ENCODE measurements at regions not wholly inside any gene's neighbourhood (a gene's known extent, or its start where the extent isn't known, plus 50 kb on each side); places are given as distances from the start of the nearest gene placed in this dataset.

- Histone ChIP-seq H3K9me3 (ENCODE audit: control insufficient read depth in 2 of 2, insufficient read depth in 1 of 2, low read depth in 1 of 2, low read length in 1 of 2) (no peaks in the 10 kb centered on the region), H3K4me3 (ENCODE audit: low read depth in 1 of 3, low read length in 3 of 3) (no peak overlapping the region), H3K27ac (ENCODE audit: low read depth in 1 of 3, low read length in 2 of 3) (no peak overlapping the region), H3K36me3 (ENCODE audit: control insufficient read depth in 3 of 3, insufficient read depth in 2 of 3, low read depth in 1 of 3, low read length in 3 of 3) (no peaks in the 10 kb centered on the region), H3K4me1 (ENCODE audit: control insufficient read depth in 3 of 3, insufficient read depth in 2 of 3, low read depth in 1 of 3, low read length in 2 of 3) (no peaks in the 10 kb centered on the region), H3K27me3 (ENCODE audit: control insufficient read depth in 3 of 3, insufficient read depth in 3 of 3, low read length in 3 of 3) (no peaks in the 10 kb centered on the region)
- DNase-seq: no peak
- FAIRE-seq: no peak
- 79 to 80% (median 80%) methylated on average over 7 of the region's 7 CpGs for WGBS, 3 donors
These were observed 174.7 kb downstream of the MN1 start for GRCh38 chr22:27626675-27627443.

DNA sequence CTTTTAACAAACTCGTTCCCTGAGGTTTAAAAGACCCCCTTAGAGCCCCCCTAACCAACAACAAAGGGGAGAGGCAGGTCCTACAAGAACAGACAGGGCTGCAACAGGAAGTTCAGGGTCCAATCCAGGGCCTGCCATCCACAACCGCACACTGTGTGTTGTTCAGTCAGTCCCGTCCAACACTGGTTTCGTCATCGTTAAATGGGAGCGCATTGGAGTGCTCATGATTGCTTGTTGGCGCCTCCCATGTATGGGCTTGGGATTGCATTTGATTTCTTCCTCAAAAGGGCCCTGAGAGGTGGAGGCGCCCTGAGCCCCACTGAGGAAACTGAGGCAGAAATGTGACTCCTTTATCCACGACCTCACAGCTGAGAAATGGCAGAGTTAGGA lies 174.1 kb downstream of the MN1 start:
- no peak for FAIRE-seq
- 85 to 87% (median 85%) methylated on average over 9 of the region's 9 CpGs for WGBS, 3 donors

DNA sequence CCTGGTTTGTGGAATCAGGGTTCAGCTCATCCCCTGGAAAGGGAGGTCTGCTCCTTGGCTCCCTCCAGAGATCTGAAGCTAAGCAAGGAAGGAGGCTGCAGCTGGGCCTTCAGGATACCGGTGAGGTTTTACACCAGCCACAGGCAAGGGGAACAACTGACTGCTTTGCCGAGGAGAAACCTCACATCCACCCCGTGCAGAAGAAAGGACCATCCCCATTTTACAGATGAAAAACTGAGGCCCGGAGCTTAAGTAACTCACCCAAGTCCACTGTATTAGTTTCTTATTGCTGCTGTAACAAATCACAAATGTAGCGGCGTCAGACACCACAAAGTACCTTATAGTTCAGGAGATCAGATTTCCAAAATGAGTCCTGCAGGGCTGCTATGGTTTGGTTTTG lies 173.7 kb downstream of the MN1 start:
- H3K4me1 ChIP-seq (ENCODE audit: control insufficient read depth in 3 of 3, insufficient read depth in 2 of 3, low read depth in 1 of 3, low read length in 2 of 3): peaks cover 0 to 7% (median 0%) of the 10 kb centered on the region in 3 donors
- H3K27ac ChIP-seq (ENCODE audit: low read depth in 1 of 3, low read length in 2 of 3): no peak overlapping the region
- no peak for FAIRE-seq
- H3K4me3 ChIP-seq (ENCODE audit: low read depth in 1 of 3, low read length in 3 of 3): no peak overlapping the region
- H3K9me3 ChIP-seq (ENCODE audit: control insufficient read depth in 2 of 2, insufficient read depth in 1 of 2, low read depth in 1 of 2, low read length in 1 of 2): no peaks in the 10 kb centered on the region
- DNase-seq: no peak
- 77 to 87% (median 83%) methylated on average over 6 of the region's 6 CpGs for WGBS, 3 donors
- H3K36me3 ChIP-seq (ENCODE audit: control insufficient read depth in 3 of 3, insufficient read depth in 2 of 3, low read depth in 1 of 3, low read length in 3 of 3): no peaks in the 10 kb centered on the region
- H3K27me3 ChIP-seq (ENCODE audit: control insufficient read depth in 3 of 3, insufficient read depth in 3 of 3, low read length in 3 of 3): no peaks in the 10 kb centered on the region

More for the DNA sequence above, 174.1 kb downstream of the MN1 start:
- Histone ChIP-seq H3K4me1 (ENCODE audit: control insufficient read depth in 3 of 3, insufficient read depth in 2 of 3, low read depth in 1 of 3, low read length in 2 of 3) (peaks cover 0 to 2% (median 0%) of the 10 kb centered on the region in 3 donors), H3K27me3 (ENCODE audit: control insufficient read depth in 3 of 3, insufficient read depth in 3 of 3, low read length in 3 of 3) (no peaks in the 10 kb centered on the region), H3K36me3 (ENCODE audit: control insufficient read depth in 3 of 3, insufficient read depth in 2 of 3, low read depth in 1 of 3, low read length in 3 of 3) (no peaks in the 10 kb centered on the region), H3K9me3 (ENCODE audit: control insufficient read depth in 2 of 2, insufficient read depth in 1 of 2, low read depth in 1 of 2, low read length in 1 of 2) (no peaks in the 10 kb centered on the region), H3K27ac (ENCODE audit: low read depth in 1 of 3, low read length in 2 of 3) (no peak overlapping the region), H3K4me3 (ENCODE audit: low read depth in 1 of 3, low read length in 3 of 3) (no peak overlapping the region)
- no peak for DNase-seq

DNA sequence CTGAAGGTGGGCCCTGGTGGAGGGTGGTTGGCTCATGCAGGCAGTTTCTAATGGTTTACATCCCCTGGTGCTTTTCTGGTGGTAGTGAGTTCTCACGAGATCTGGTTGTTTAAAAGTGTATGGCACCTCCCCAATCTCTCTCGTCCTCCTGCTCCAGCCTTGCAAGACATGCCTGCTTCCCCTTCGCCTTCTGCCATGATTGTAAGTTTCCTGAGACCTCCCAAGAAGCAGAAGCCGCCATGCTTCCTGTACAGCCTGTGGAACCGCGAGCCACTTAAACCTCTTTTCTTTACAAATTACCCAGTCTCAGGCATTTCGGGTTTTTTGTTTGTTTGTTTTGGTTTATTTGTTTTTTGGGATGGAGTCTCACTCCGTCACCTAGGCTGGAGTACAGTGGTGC lies 173.2 kb downstream of the MN1 start:
- FAIRE-seq (no peak), DNase-seq (no peak)
- WGBS, 3 donors: 77 to 88% (median 82%) methylated on average over 8 of the region's 8 CpGs
- Histone ChIP-seq H3K4me1 (ENCODE audit: control insufficient read depth in 3 of 3, insufficient read depth in 2 of 3, low read depth in 1 of 3, low read length in 2 of 3) (peaks cover 0 to 11% (median 0%) of the 10 kb centered on the region in 3 donors), H3K27me3 (ENCODE audit: control insufficient read depth in 3 of 3, insufficient read depth in 3 of 3, low read length in 3 of 3) (no peaks in the 10 kb centered on the region), H3K4me3 (ENCODE audit: low read depth in 1 of 3, low read length in 3 of 3) (no peak overlapping the region), H3K27ac (ENCODE audit: low read depth in 1 of 3, low read length in 2 of 3) (no peak overlapping the region), H3K9me3 (ENCODE audit: control insufficient read depth in 2 of 2, insufficient read depth in 1 of 2, low read depth in 1 of 2, low read length in 1 of 2) (no peaks in the 10 kb centered on the region), H3K36me3 (ENCODE audit: control insufficient read depth in 3 of 3, insufficient read depth in 2 of 3, low read depth in 1 of 3, low read length in 3 of 3) (no peaks in the 10 kb centered on the region)

- FAIRE-seq (no peak), DNase-seq (peak; percentile 20 to 53)
- no peak overlapping the region for H3K27ac ChIP-seq (ENCODE audit: low read depth in 1 of 3, low read length in 2 of 3)
- H3K4me3 ChIP-seq (ENCODE audit: low read depth in 1 of 3, low read length in 3 of 3): no peak overlapping the region
- H3K36me3 ChIP-seq (ENCODE audit: control insufficient read depth in 3 of 3, insufficient read depth in 2 of 3, low read depth in 1 of 3, low read length in 3 of 3): no peaks in the 10 kb centered on the region
- H3K4me1 ChIP-seq (ENCODE audit: control insufficient read depth in 3 of 3, insufficient read depth in 2 of 3, low read depth in 1 of 3, low read length in 2 of 3): peaks cover 0 to 18% (median 0%) of the 10 kb centered on the region in 3 donors
- no peaks in the 10 kb centered on the region for H3K9me3 ChIP-seq (ENCODE audit: control insufficient read depth in 2 of 2, insufficient read depth in 1 of 2, low read depth in 1 of 2, low read length in 1 of 2)
- WGBS, 3 donors: 66 to 84% (median 77%) methylated on average over 9 of the region's 9 CpGs
- no peaks in the 10 kb centered on the region for H3K27me3 ChIP-seq (ENCODE audit: control insufficient read depth in 3 of 3, insufficient read depth in 3 of 3, low read length in 3 of 3)
These were observed 172.5 kb downstream of the MN1 start for GRCh38 chr22:27628891-27629631.

- no peak overlapping the region for H3K4me3 ChIP-seq (ENCODE audit: low read depth in 1 of 3, low read length in 3 of 3)
- WGBS, 3 donors: 81 to 87% (median 81%) methylated on average over 19 of the region's 19 CpGs
- no peaks in the 10 kb centered on the region for H3K9me3 ChIP-seq (ENCODE audit: control insufficient read depth in 2 of 2, insufficient read depth in 1 of 2, low read depth in 1 of 2, low read length in 1 of 2)
- H3K36me3 ChIP-seq (ENCODE audit: control insufficient read depth in 3 of 3, insufficient read depth in 2 of 3, low read depth in 1 of 3, low read length in 3 of 3): no peaks in the 10 kb centered on the region
- FAIRE-seq (no peak), DNase-seq (no peak)
- no peak overlapping the region for H3K27ac ChIP-seq (ENCODE audit: low read depth in 1 of 3, low read length in 2 of 3)
- H3K27me3 ChIP-seq (ENCODE audit: control insufficient read depth in 3 of 3, insufficient read depth in 3 of 3, low read length in 3 of 3): no peaks in the 10 kb centered on the region
- H3K4me1 ChIP-seq (ENCODE audit: control insufficient read depth in 3 of 3, insufficient read depth in 2 of 3, low read depth in 1 of 3, low read length in 2 of 3): peaks cover 0 to 20% (median 0%) of the 10 kb centered on the region in 3 donors
These were observed 171.5 kb downstream of the MN1 start for GRCh38 chr22:27629908-27630673.

GRCh38 chr22:27630754-27631153 lies 170.8 kb downstream of the MN1 start:
- FAIRE-seq (no peak), DNase-seq (no peak)
- H3K4me1 ChIP-seq (ENCODE audit: control insufficient read depth in 3 of 3, insufficient read depth in 2 of 3, low read depth in 1 of 3, low read length in 2 of 3): peaks cover 0 to 20% (median 0%) of the 10 kb centered on the region in 3 donors
- H3K36me3 ChIP-seq (ENCODE audit: control insufficient read depth in 3 of 3, insufficient read depth in 2 of 3, low read depth in 1 of 3, low read length in 3 of 3): no peaks in the 10 kb centered on the region
- no peak overlapping the region for H3K4me3 ChIP-seq (ENCODE audit: low read depth in 1 of 3, low read length in 3 of 3)
- no peaks in the 10 kb centered on the region for H3K27me3 ChIP-seq (ENCODE audit: control insufficient read depth in 3 of 3, insufficient read depth in 3 of 3, low read length in 3 of 3)
- WGBS, 3 donors: 85 to 87% (median 86%) methylated on average over 5 of the region's 5 CpGs
- no peaks in the 10 kb centered on the region for H3K9me3 ChIP-seq (ENCODE audit: control insufficient read depth in 2 of 2, insufficient read depth in 1 of 2, low read depth in 1 of 2, low read length in 1 of 2)
- no peak overlapping the region for H3K27ac ChIP-seq (ENCODE audit: low read depth in 1 of 3, low read length in 2 of 3)

DNA sequence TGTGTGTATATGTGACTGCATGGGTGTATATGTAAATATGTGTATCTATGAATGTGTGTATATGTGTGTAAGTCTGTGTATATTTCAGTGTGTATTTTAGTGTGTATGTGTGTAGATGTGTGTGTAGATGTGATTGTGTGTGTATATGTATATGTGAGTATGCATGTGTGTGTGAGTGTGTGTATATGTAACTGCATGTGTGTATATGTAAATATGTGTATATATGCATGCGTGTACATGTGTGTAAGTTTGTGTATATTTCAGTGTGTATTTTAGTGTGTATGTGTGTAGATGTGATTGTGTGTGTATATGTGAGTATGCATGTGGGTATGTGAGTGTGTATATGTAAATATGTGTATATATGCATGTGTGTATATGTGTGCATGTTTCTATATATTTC lies 169.9 kb downstream of the MN1 start:
- H3K9me3 ChIP-seq (ENCODE audit: control insufficient read depth in 2 of 2, insufficient read depth in 1 of 2, low read depth in 1 of 2, low read length in 1 of 2): no peaks in the 10 kb centered on the region
- H3K4me3 ChIP-seq (ENCODE audit: low read depth in 1 of 3, low read length in 3 of 3): no peak overlapping the region
- no peak for DNase-seq
- H3K27ac ChIP-seq (ENCODE audit: low read depth in 1 of 3, low read length in 2 of 3): no peak overlapping the region
- no peaks in the 10 kb centered on the region for H3K27me3 ChIP-seq (ENCODE audit: control insufficient read depth in 3 of 3, insufficient read depth in 3 of 3, low read length in 3 of 3)
- FAIRE-seq: no peak
- H3K36me3 ChIP-seq (ENCODE audit: control insufficient read depth in 3 of 3, insufficient read depth in 2 of 3, low read depth in 1 of 3, low read length in 3 of 3): no peaks in the 10 kb centered on the region
- 94 to 100% (median 97%) methylated on average over 1 of the region's 1 CpG for WGBS, 3 donors
- H3K4me1 ChIP-seq (ENCODE audit: control insufficient read depth in 3 of 3, insufficient read depth in 2 of 3, low read depth in 1 of 3, low read length in 2 of 3): peaks cover 0 to 20% (median 0%) of the 10 kb centered on the region in 3 donors
